ENCODE measurements at regions not wholly inside any gene's neighbourhood (a gene's known extent, or its start where the extent isn't known, plus 50 kb on each side); places are given as distances from the start of the nearest gene placed in this dataset.
"Not testable (repeated sequence)": the region's sequence is repeated elsewhere in the genome, so short reads cannot be mapped to it uniquely, and the experiment has no call there.

GRCh38 chr4:165569031-165569430 is 190.2 kb downstream of the CPE start:
- no peak overlapping the region for H3K4me3 ChIP-seq (ENCODE audit: low read depth, low read length)
- ChIA-PET POLR2A (no interaction called here), CTCF (no interaction called here)
- TF ChIP-seq, protein P1, sequence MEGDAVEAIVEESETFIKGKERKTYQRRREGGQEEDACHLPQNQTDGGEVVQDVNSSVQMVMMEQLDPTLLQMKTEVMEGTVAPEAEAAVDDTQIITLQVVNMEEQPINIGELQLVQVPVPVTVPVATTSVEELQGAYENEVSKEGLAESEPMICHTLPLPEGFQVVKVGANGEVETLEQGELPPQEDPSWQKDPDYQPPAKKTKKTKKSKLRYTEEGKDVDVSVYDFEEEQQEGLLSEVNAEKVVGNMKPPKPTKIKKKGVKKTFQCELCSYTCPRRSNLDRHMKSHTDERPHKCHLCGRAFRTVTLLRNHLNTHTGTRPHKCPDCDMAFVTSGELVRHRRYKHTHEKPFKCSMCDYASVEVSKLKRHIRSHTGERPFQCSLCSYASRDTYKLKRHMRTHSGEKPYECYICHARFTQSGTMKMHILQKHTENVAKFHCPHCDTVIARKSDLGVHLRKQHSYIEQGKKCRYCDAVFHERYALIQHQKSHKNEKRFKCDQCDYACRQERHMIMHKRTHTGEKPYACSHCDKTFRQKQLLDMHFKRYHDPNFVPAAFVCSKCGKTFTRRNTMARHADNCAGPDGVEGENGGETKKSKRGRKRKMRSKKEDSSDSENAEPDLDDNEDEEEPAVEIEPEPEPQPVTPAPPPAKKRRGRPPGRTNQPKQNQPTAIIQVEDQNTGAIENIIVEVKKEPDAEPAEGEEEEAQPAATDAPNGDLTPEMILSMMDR (IDR thresholded peaks at IDR 0.05; ENCODE audit: insufficient read depth, low read length, missing control alignments): no peak
- no peak for DNase-seq (ENCODE audit: low read depth, low spot score)

GRCh38 chr4:165571476-165571875 is 192.7 kb downstream of the CPE start:
- POLR2A ChIA-PET; CTCF ChIA-PET; H3K4me3 ChIP-seq (ENCODE audit: low read depth, low read length); DNase-seq (ENCODE audit: low read depth, low spot score): not testable (repeated sequence)

GRCh38 chr4:165580351-165580905 is 201.6 kb downstream of the CPE start:
- peak; percentile 23 for DNase-seq (ENCODE audit: low read depth, low spot score)
- POLR2A ChIA-PET: no interaction called here
- H3K4me3 ChIP-seq (ENCODE audit: low read depth, low read length): no peak overlapping the region
- CTCF ChIA-PET: no interaction called here
- TF ChIP-seq, protein P1 (IDR thresholded peaks at IDR 0.05; ENCODE audit: insufficient read depth, low read length, missing control alignments): no peak

GRCh38 chr4:165583341-165583740 is 204.5 kb downstream of the CPE start:
- ChIA-PET CTCF (no interaction called here), POLR2A (no interaction called here)
- DNase-seq (ENCODE audit: low read depth, low spot score): no peak
- TF ChIP-seq, protein P1 (IDR thresholded peaks at IDR 0.05; ENCODE audit: insufficient read depth, low read length, missing control alignments): no peak
- H3K4me3 ChIP-seq (ENCODE audit: low read depth, low read length): no peak overlapping the region

DNA sequence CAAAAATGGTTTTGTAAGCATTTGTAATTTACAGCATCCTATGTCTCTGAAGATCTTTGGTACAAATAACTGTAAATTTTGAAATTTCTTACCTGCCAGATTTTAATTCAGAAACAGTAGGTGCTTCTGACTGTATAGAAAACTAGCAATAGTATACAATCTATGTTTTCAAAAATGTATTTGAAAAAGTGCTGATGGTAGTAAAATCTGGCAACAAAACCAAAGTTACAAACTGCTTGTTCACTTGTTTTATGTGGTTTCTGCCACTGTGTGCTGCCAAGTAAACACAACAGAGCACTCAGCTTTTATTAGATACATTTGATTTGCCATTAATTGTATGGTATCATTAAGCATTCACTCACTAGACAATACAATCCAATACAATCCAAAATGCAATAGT is 206.1 kb downstream of the CPE start:
- POLR2A ChIA-PET: no interaction called here
- CTCF ChIA-PET: no interaction called here
- TF ChIP-seq, protein P1 (IDR thresholded peaks at IDR 0.05; ENCODE audit: insufficient read depth, low read length, missing control alignments): no peak
- no peak overlapping the region for H3K4me3 ChIP-seq (ENCODE audit: low read depth, low read length)
- no peak for DNase-seq (ENCODE audit: low read depth, low spot score)

GRCh38 chr4:165588534-165589315 is 209.9 kb downstream of the CPE start:
- POLR2A ChIA-PET: no interaction called here
- CTCF ChIA-PET: no interaction called here
- no peak overlapping the region for H3K4me3 ChIP-seq (ENCODE audit: low read depth, low read length)
- TF ChIP-seq, protein P1 (IDR thresholded peaks at IDR 0.05; ENCODE audit: insufficient read depth, low read length, missing control alignments): no peak
- DNase-seq (ENCODE audit: low read depth, low spot score): no peak

GRCh38 chr4:165592386-165592785 is 213.6 kb downstream of the CPE start:
- ChIA-PET CTCF (no interaction called here), POLR2A (no interaction called here)
- H3K4me3 ChIP-seq (ENCODE audit: low read depth, low read length): no peak overlapping the region
- TF ChIP-seq, protein P1 (IDR thresholded peaks at IDR 0.05; ENCODE audit: insufficient read depth, low read length, missing control alignments): no peak
- no peak for DNase-seq (ENCODE audit: low read depth, low spot score)
